HG03439 (cell line): ENCODE measurements at regions not wholly inside any gene's neighbourhood (a gene's known extent, or its start where the extent isn't known, plus 50 kb on each side); places are given as distances from the start of the nearest gene placed in this dataset.
"Not testable (repeated sequence)": the region's sequence is repeated elsewhere in the genome, so short reads cannot be mapped to it uniquely, and the experiment has no call there.

Experiments used
- ATAC-seq: cut with Tn5 transposase; IDR thresholded peaks from one replicate; pipeline ENCODE4 v1.9.1; 2021; ENCODE audit warnings: mild to moderate bottlenecking, moderate library complexity; ENCODE audit not compliant: unreplicated experiment

DNA sequence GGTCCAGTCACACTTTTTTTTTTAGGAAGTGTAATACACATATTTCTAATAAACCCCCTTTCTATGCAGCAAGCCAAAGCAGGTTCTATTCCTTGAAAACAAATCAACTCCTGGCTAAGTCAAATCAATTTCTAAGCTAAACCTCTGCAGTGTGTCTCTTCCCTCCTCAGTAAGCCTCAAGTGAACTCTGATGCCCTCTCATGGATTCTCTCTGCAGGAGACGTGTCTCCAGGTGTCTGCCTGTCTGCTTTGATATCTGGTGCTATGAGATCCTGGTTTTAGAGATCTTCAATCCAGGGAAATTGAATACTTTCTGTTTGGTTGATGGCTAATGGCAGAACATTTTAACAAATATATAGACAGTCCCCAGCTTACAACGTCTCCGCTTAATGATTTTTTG lies 791.7 kb downstream of the AACS start:
- no peak for ATAC-seq

DNA sequence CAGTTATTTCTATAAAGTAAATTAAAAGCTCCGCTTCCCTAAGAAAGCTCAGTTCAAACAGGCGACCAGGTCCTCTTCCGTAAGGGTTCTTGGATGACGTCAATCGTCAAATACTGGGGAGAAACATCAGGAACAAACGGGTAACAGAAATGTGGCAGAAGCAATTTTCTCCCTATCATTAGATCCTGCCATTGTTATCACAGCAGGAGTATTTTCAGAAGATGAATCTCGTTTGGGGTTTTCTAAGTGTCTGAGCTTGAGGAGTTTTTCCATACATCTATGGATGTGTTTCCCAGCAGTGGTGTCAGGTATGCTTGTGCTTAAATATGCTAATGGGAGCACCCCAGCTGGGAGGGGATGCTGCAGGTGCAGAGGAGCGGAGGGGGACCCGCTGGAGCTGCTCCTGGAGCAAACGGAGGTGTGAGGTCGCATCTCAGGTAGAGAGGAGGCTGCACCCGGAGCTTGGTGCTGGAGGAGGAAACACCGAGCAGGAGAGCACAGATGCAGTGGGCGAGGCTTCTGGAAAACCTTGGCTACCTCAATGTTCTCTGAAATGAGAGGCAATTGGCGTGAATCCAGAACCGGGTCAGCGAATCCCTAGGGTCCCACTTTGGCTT lies 795.5 kb downstream of the AACS start:
- ATAC-seq, result no peak

DNA sequence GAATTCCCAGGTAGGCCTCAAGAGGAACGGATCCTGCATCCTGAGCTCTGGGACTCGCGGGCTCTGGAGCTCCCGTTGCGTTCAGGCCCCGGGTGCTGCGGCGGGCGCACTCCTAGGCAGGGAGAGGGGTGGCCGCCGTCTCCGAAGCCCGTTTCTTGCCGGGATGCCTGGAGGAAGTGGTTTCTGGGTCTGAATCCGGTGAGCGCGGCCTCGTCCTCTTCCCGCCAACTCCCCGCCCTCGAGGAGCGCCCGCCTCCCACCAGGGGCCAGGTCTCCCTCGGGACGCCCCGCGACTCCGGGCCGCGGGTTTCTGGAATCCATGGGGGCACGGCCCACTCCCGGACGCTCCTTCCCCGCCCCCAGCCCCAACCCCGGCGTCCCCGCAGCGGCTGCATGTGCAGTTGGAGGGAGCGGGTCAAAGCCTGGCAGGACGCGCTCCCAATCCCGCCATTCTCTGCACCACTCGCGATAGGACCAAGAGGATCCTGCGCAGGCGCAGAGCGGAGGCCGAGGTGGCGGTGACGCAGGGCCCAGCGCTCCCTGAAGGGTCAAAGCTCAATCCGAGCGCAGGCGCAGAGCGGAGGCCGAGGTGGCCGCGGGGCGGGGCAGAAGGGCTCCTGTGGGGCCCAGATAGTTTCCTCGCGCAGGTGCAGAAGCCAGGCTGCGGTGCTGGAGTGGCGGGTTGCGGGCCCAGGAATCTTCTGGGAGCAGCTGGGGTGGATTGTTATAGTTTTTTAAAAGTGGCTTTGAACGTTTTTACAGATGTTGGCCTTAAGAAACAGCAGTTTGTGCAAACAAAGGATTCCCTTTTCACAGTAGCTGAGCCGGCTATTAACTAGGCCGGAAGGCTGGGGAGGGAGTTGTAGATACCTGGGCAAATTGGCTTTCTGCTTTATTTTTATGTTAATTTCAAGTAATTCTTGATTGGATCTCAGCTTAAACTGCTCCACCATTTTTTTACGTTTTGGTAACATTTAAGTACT lies 796.4 kb downstream of the AACS start:
- ATAC-seq, result no peak

DNA sequence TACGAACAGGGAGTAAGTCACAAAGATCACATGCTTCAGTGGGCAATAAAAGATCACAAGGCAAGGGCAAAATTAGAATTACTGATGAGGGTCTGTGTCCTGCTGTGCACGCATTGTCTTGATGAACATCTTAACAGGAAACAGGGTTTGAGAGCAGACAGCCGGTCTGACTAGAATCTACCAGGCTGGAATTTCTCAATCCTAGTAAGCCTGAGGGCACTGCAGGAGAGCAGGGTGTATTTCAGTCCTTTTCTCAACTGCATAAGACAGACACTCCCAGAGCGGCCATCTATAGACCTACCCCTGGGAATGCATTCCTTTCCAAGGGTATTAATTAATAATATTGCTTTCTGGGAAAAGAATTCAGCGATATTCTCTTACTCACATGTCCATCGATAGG lies 800.0 kb downstream of the AACS start:
- ATAC-seq, result not testable (repeated sequence)

DNA sequence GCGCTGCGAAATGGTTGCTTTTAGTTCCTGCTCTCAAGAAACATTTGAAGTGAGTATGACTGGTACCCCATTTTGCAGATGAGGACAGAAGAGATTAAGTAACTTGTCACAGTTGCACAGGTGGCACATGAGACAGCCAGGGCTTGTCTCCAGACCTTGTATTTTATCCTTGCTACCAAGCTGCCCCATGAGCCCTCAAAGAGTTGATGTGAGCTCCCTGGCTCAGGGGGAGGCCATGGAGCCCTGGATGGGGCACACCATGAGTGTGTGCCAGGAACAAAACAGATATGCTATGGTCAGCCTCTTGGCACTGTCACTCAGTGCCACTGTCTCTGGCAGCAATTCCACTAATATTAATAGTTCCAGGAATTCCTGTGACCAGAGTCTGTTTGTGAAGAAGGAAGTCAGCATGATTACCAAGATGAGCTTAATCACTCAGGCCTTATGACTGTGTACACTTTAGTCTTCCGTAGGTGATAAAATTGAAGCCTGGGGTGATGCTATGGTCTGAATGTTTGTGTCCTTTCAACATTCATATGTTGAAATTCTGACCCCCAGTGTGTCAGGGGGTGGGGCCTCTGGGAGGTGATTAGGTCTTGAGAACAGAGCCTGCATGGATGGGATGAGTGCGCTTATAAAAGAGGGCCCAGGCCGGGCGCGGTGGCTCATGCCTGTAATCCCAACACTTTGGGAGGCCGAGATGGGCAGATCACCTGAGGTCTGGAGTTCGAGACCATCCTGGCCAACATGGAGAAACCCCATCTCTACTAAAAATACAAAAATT lies 806.8 kb downstream of the AACS start:
- ATAC-seq, result no peak

DNA sequence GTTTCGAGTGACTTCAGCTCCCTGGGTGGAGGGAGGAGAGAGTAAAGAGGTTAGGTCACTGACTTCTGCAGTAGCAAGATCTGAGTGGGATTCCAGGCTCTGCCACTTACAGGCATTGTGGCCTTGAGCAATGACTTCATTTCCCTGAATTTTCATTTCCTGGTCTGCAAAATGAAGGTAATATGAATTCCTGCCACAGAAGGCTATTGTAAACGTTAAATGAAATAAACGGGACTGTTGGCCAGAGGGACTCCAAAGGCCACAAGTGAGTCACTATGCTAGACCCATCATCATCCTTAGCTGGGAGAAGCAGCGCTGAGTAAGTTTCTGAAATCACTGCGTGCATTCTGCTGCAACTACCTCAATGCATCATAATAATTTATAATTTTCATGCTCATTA lies 807.8 kb downstream of the AACS start:
- ATAC-seq, result no peak

DNA sequence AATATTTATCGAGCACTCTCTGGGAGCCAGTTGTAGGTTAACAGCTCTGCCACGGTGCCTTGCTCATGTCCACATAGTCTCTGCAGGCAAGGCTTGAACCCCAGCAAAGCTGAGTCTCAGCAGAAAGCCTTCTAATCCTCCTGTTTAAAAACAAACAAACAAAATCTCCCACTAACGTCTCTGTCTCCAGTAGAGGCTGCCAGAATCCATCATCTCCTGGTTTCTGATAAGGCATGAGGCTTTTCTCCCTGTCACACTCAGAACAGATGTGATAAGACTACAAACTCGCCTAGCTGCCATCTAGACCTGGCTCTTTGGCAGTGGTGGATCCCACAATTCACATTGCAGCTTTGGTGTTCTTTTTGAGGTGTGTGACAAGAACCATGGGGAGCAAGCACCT lies 813.2 kb downstream of the AACS start:
- ATAC-seq, result no peak

DNA sequence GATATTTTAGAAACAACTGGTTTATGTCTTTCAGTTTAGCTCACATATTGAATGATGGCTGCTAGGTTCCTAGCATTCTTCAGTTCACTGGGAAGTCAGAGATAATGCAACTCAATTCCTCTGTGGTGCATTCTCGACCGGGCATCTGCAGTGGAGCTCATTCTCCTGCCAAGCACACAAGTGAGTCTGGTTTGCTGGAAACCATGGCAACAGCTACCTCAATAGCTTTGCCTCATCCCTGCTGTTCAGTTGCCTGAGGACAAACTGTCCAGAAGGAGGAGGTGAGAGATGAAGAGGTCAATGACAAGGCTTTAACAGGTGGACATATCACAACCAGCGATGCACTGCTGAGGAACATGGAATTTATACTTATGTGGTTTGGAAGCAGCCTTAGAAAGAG lies 816.9 kb downstream of the AACS start:
- no peak for ATAC-seq

DNA sequence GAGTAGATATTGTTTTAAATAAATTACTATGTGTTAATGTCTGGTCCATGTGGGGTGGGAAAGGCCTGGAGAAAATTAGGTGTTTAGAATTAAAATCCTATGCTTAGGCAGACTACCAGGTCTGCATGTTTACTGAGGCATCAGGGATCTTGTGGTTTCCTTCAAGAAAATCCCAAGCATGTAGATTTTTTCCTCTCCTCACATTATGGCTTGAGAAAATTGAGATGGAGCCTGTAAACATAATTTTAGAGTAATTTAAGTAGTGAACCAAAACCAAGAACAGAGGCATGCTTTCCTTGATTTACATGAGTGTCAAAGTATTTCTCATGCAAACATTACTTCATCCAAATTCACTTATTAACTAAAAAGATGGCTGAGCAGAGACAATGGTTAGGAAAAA lies 823.7 kb downstream of the AACS start:
- ATAC-seq, result no peak

DNA sequence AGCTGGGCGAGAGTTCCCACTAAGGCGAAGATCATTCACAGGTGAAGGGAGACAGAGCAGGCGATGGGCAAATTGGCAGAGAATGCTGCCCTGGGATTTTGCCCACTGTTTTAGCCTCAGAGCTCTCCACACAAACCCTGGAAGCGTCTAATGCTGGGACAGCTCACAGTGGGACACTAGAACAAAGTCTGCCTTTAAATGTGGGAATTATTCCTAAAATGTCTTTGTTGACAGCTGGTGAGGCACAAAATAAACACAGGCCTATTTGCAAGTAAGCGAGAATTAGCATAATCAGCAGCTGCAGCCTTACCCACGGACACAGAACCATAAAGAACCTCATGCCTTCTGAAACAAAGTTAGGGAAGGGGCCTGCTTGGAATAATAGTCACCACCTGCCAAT lies 824.5 kb downstream of the AACS start:
- no peak for ATAC-seq

DNA sequence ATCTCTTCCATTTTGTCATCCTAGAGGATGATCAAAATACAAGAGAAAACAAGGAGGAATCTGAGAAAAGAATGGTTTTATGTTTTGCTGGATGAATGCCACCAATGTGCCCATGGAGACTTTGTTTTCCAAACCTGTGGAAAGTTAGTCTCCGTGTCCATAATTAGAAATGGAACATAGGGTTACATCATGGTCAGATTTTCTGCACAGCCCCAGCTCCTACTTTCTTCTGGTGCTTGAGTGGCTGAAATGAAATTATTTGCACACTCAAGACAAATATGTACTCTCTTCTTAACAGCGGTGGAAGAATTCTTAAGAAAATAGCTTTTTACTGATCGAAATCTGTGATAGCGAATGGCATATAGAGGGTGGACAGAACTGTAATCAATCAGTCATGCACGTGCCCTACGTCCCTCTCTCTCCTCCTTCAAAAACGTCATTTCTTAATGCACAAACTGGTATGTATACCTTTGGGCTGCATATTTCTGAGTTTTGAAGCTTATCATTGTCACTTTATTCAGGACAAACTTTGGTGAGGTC lies 825.2 kb downstream of the AACS start:
- ATAC-seq, result no peak

DNA sequence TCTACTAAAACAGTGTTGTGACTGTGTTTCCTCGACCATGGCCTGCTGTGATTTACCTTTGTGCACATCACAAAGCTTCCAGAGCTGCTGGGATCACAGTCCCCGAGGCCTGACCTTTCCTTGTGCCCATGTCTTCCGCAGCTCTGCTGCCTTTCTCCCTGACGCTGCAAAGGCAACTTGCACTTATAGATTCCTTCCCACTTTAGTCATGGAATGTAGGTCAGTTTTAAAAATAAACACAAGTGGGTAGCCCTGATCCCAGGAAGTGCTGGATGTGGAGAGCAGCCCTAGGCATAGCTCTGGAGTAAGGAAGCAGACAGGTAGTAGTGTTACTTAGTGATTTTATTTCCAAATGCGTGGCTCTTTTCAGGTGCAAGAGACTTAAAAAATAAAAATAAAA lies 825.7 kb downstream of the AACS start:
- no peak for ATAC-seq

DNA sequence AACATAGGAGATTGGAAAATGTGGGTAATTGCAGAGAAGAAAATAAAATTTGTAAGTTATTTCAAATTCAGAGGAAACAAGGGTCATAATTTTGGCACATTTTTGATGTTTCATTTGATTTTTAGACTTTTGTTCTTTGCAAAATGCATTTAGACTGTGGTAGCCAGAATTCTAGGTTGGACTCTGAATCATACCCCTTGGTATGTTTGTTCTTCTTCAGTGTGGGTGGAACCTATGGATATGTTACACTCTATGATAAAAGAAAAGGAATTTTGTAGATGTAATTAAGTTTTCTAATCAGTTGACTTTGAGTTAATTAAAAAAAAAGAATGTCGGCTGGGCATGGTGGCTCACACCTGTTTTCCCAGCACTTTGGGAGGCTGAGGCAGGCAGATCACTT lies 827.0 kb downstream of the AACS start:
- ATAC-seq, result no peak

DNA sequence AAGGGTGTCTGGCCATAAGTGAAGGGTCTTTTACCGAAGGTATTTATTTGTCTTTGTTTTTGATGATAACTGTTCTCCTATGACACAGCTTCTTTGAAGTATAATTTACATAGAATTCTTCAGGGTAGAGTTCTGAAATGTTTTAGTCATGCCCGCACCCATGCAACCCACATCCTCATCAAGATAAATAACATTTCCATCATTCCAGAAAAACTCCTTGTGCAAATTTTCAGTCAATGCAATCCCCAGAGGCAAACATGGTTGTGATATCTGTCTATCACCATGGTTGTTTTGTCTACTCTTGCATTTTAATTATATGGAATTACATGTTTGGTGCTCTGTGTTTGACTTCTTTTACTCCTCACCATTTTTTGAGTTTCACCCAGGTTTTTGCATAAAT lies 837.8 kb downstream of the AACS start:
- ATAC-seq, result no peak

DNA sequence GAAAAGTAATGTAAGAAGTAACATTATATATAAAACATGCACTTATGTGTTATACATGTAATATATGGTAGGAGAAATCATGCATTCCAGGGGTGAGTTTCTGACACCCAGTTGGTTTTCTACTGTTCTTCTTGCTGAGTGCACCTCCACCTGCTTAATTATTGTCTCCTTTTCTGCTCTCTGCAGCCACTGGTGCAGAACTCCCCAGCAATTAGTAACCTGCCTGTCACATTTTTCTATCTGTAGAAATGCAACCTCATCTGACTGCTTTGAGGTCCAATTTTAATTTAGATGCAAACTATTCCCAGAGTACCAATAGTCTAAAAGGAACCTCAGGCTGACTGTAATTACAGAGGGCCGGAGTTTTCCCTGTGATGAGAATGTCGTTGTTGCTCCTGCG lies 842.1 kb downstream of the AACS start:
- no peak for ATAC-seq

DNA sequence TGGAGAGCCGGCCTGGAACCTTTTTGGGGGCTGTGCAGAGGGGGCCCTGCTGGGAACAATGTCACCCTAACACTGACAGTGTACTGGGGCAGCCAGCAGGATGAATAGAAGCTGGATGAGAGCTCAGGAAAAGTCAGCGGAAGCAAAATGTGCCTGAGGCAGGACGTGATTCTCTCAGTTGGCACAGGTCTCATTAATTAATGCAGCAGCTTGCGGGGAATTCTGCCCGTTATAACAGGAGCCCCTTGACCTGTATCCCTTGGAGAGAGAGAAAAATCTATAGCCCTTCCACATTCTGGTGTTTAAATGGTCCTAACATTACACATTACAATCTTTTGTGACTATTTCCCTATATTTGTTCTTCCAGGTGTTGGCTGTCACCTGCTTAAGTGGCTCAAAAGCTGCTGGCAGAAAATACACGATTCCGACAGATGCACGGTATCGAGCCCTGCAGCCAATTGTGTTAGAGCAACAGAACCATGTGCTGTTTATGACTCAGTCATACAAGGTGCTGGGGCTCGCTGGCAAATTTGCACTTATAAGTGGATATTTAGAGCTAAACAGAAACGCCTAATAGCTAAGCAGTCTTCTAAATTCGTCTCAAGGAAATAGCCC lies 854.7 kb downstream of the AACS start:
- no peak for ATAC-seq

DNA sequence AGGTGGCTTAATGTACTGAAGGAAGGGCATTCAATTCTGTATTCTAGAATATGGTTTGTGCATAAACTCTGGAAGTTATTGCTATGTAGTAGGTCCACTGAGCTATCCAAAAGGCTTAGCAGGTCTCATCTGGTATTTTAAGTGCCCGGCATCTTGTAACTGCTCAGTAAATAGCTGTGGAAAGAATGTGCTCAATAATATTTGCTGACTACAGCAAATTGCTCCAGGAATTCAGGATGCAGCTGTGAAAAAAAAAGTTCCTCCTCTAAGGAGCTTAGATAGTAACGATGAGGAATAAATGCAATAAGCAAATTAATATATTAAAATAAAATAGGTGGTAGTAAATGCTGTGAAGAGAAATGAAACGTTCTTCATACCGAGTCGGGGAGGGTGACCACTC lies 857.1 kb downstream of the AACS start:
- ATAC-seq, result no peak

DNA sequence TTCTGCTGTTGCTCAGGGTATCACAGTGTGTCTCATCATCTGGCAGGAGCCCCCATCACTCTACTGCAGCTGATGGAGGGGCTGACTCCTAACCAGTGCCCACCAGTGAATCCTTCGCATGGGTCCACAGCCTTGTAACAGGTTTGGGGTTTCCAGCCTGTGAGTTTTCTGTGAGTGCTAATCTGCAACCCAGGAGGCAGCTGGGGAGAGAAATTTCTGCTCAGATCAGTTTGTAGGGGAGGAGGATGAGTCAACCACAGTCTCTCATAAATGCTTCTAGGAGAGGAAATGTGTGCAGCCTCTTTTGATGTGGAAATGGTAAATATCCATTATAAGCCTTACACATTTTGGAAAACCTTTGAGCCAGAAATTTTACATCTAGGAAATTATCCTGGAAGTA lies 871.3 kb downstream of the AACS start:
- no peak for ATAC-seq

DNA sequence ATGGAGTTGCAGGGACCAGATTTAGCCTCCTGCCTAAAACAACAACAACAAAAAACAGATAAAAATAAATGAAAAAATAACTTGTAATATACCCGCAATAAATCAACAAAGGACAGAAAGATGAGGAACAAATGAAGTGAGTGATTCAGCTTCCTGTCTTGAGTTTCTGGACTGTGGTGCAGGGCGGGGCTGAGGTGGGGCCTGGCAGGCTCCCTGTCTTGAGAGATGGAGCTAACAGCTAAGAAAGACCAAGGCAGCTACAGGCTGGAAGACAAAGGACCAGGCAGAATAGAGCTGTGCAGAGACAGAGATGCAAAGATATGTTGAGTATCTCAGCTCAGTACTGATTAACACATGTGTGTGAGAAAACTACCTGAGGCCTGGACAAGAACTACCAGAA lies 879.2 kb downstream of the AACS start:
- ATAC-seq, result no peak

DNA sequence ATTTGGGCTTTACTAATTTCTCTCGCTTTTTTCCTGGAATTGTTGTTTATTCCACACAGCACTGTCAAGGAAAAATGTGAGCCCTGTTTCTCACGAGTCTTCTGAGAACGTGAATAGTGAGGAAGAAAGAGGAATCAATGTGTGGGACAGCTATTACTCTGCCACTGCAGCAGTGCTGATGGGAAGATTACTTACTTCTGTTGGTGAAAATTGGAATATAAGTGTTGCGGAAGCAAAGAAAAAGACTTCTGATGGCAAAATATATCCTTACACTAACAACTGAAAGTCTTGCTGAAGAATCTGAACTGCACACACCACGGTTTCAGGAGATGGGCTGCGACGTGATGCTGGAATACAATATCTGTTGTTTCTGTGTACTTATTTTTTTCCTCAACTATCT lies 884.2 kb downstream of the AACS start:
- ATAC-seq, result no peak

DNA sequence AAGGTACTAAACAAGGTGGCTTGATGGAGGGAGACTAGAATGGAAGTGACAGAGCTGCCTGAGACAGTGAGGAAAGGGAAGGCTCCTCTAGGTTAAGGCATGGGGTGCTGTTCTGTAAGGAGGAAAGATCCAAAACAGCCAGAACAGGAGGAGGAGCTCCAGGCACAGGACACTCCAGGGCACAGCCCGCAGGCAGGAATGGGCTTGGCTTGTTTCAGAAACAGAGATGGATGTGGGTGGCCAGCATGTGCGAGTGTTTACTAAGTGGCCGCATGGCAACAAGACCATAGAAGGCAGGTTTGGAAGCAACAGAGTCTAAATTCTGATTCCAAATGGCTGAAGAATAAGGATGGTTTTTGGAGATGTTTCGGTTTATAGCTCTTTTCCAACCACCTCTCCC lies 889.1 kb downstream of the AACS start:
- ATAC-seq, result no peak
